HEK293 (cell line): ENCODE measurements at regions not wholly inside any gene's neighbourhood (a gene's known extent, or its start where the extent isn't known, plus 50 kb on each side); places are given as distances from the start of the nearest gene placed in this dataset.

Source experiments
- CTCF ChIA-PET: fragments of 350-600 bp; formaldehyde crosslinking; extraction: SDS; loops from one replicate; lab custom pipeline; 2021; ENCODE audit warnings: antibody characterized with exemption; lab: Yijun Ruan, JAX
- POLR2A ChIA-PET: fragments of 300-600 bp; formaldehyde crosslinking; extraction: SDS; loops from one replicate; lab custom pipeline; 2020; ENCODE audit warnings: antibody characterized with exemption, inconsistent platforms; lab: Yijun Ruan, JAX
- H3K27ac ChIP-seq: fragments of 200-500 bp; sonication (Bioruptor generic); 2 replicates; pipeline ENCODE4 v1.5.1; 2014; ENCODE audit warnings: low read depth, low read length, control low read depth, inconsistent platforms; ENCODE audit errors: extremely low read depth
- H3K36me3 ChIP-seq, 2 experiments: fragments of 200-500 bp in 1 of 2; sonication (Bioruptor generic) in 1 of 2; 1 replicate in 1 of 2; 2 replicates in 1 of 2; pipeline ENCODE4 v1.5.1; 2014 to 2017; ENCODE audit warnings: inconsistent platforms in 2 of 2, low read length in 2 of 2; ENCODE audit not compliant: control insufficient read depth in 2 of 2, insufficient read depth in 1 of 2
- H3K4me1 ChIP-seq: fragments of 200-500 bp; sonication (Bioruptor generic); 2 replicates; pipeline ENCODE4 v1.5.1; 2014; ENCODE audit warnings: mild to moderate bottlenecking, low read length, inconsistent platforms; ENCODE audit not compliant: control insufficient read depth, insufficient read depth
- H3K4me3 ChIP-seq: 2 replicates; pipeline ENCODE4 v1.5.1; 2011; ENCODE audit warnings: low read depth, mild to moderate bottlenecking, control low read depth, low read length, moderate library complexity
- H3K9me3 ChIP-seq: fragments of 200-500 bp; sonication (Bioruptor generic); 2 replicates; pipeline ENCODE4 v1.5.1; 2014; ENCODE audit warnings: low read depth, low read length, inconsistent platforms; ENCODE audit not compliant: control insufficient read depth, insufficient read depth
- IKZF3 ChIP-seq: fragments of 450-650 bp; IDR thresholded peaks from 2 replicates; pipeline ENCODE4 v1.5.0; 2018; ENCODE audit warnings: missing biosample characterization, mild to moderate bottlenecking, missing genetic modification characterization, moderate library complexity
- MYNN ChIP-seq: fragments of 450-650 bp; formaldehyde crosslinking; IDR thresholded peaks from 2 replicates; pipeline ENCODE4 v1.5.1; 2016; ENCODE audit warnings: missing biosample characterization, missing genetic modification characterization, borderline replicate concordance
- MZF1 ChIP-seq: fragments of 450-650 bp; formaldehyde crosslinking; IDR thresholded peaks from 2 replicates; pipeline ENCODE4 v1.5.1; 2017; ENCODE audit warnings: missing biosample characterization, missing genetic modification characterization, borderline replicate concordance
- SCRT2 ChIP-seq: fragments of 450-650 bp; formaldehyde crosslinking; IDR thresholded peaks from 2 replicates; pipeline ENCODE4 v1.5.1; 2016; ENCODE audit warnings: missing biosample characterization, missing genetic modification characterization
- TRIM28 ChIP-seq: IDR thresholded peaks from 2 replicates; pipeline ENCODE4 v1.6.1; 2011; ENCODE audit warnings: low read length, control low read depth, borderline replicate concordance
- YY1 ChIP-seq: fragments of 450-650 bp; formaldehyde crosslinking; IDR thresholded peaks from 2 replicates; pipeline ENCODE4 v1.5.1; 2018; ENCODE audit warnings: missing biosample characterization, missing genetic modification characterization
- ZIC2 ChIP-seq: fragments of 450-650 bp; formaldehyde crosslinking; IDR thresholded peaks from 2 replicates; pipeline ENCODE4 v1.5.1; 2016; ENCODE audit warnings: missing biosample characterization, missing genetic modification characterization
- ZNF133 ChIP-seq: fragments of 450-650 bp; formaldehyde crosslinking; IDR thresholded peaks from 2 replicates; pipeline ENCODE4 v1.5.1; 2016; ENCODE audit warnings: missing biosample characterization, missing genetic modification characterization
- ZNF175 ChIP-seq: fragments of 450-650 bp; formaldehyde crosslinking; IDR thresholded peaks from 2 replicates; pipeline ENCODE4 v1.5.1; 2016; ENCODE audit warnings: missing biosample characterization, missing genetic modification characterization
- ZNF23 ChIP-seq: fragments of 450-650 bp; formaldehyde crosslinking; IDR thresholded peaks from 2 replicates; pipeline ENCODE4 v1.5.1; 2016; ENCODE audit warnings: missing biosample characterization, missing genetic modification characterization, borderline replicate concordance
- ZNF324 ChIP-seq: fragments of 450-650 bp; formaldehyde crosslinking; IDR thresholded peaks from 2 replicates; pipeline ENCODE4 v1.5.1; 2016; ENCODE audit warnings: missing biosample characterization, missing genetic modification characterization
- ZNF335 ChIP-seq: fragments of 450-650 bp; formaldehyde crosslinking; conservative IDR thresholded peaks from 2 replicates; pipeline ENCODE4 v1.5.1; 2016; ENCODE audit warnings: missing biosample characterization, missing genetic modification characterization
- ZNF350 ChIP-seq: fragments of 450-650 bp; formaldehyde crosslinking; IDR thresholded peaks from 2 replicates; pipeline ENCODE4 v1.5.0; 2017; ENCODE audit warnings: missing biosample characterization, mild to moderate bottlenecking, missing genetic modification characterization
- ZNF354C ChIP-seq: fragments of 450-650 bp; formaldehyde crosslinking; IDR thresholded peaks from 2 replicates; pipeline ENCODE4 v1.5.1; 2016; ENCODE audit warnings: missing biosample characterization, missing genetic modification characterization, low read depth, borderline replicate concordance
- ZNF610 ChIP-seq: fragments of 450-650 bp; formaldehyde crosslinking; IDR thresholded peaks from 2 replicates; pipeline ENCODE4 v1.5.1; 2016; ENCODE audit warnings: missing biosample characterization, missing genetic modification characterization, borderline replicate concordance
- ZNF670 ChIP-seq: fragments of 450-650 bp; formaldehyde crosslinking; IDR thresholded peaks from 2 replicates; pipeline ENCODE4 v1.5.1; 2016; ENCODE audit warnings: missing biosample characterization, missing genetic modification characterization, low read depth
- ZNF76 ChIP-seq: fragments of 450-650 bp; formaldehyde crosslinking; IDR thresholded peaks from 2 replicates; pipeline ENCODE4; 2016; ENCODE audit warnings: low read depth, missing biosample characterization, missing genetic modification characterization, borderline replicate concordance
- ZNF792 ChIP-seq: fragments of 450-650 bp; formaldehyde crosslinking; IDR thresholded peaks from 2 replicates; pipeline ENCODE4 v1.5.1; 2016; ENCODE audit warnings: missing biosample characterization, missing genetic modification characterization
- ZNF830 ChIP-seq: fragments of 450-650 bp; IDR thresholded peaks from 2 replicates; pipeline ENCODE4 v1.5.0; 2018; ENCODE audit warnings: missing biosample characterization, missing genetic modification characterization, low read depth, mild to moderate bottlenecking, moderate library complexity
- ZNF837 ChIP-seq: fragments of 450-650 bp; formaldehyde crosslinking; IDR thresholded peaks from 2 replicates; pipeline ENCODE4 v1.5.1; 2016; ENCODE audit warnings: missing biosample characterization, missing genetic modification characterization
- TF ChIP-seq, protein P1 (sequence below): fragments of 450-650 bp; formaldehyde crosslinking; IDR thresholded peaks from 2 replicates; pipeline ENCODE4 v1.5.1; 2016; ENCODE audit warnings: missing biosample characterization, missing genetic modification characterization, borderline replicate concordance
- TF ChIP-seq, protein P2 (sequence below): fragments of 450-650 bp; formaldehyde crosslinking; IDR thresholded peaks from 2 replicates; pipeline ENCODE4 v1.5.1; 2017; ENCODE audit warnings: missing biosample characterization, mild to moderate bottlenecking, missing genetic modification characterization, moderate library complexity
- TF ChIP-seq, protein P3 (sequence below): fragments of 450-650 bp; formaldehyde crosslinking; IDR thresholded peaks from 2 replicates; pipeline ENCODE4 v1.5.1; 2016; ENCODE audit warnings: missing biosample characterization, missing genetic modification characterization

DNA sequence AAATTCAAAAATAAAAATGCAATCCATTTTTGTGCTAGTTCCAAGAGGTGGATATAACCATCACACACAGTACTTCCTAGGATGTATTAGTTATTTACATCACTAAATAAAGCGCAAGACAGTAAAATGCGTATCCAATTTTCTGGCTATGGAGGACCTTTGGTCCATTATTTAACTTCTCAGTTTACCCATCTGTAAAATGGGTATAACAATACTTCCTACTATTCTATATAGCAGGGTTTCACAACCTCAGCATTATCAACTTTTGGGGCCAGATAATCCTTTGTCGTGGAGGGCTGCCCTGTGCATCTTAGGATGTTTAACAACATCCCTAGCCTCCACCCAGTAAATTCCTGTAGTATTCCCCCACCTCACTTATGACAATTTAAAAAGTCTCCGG is 275.1 kb upstream of the PKDCC start:
- TF ChIP-seq ZNF133 (tag by site-specific recombination) (no peak), SCRT2 (no peak), ZNF354C (tag by site-specific recombination) (no peak), ZNF792 (tag by site-specific recombination) (no peak), ZNF350 (no peak), ZIC2 (tag by site-specific recombination) (no peak), ZNF76 (tag by site-specific recombination) (no peak), ZNF335 (tag by site-specific recombination) (no peak), ZNF830 (no peak), ZNF670 (tag by site-specific recombination) (no peak), TRIM28 (no peak), ZNF324 (tag by site-specific recombination) (no peak), YY1 (tag by site-specific recombination) (no peak)
- TF ChIP-seq, protein P1, sequence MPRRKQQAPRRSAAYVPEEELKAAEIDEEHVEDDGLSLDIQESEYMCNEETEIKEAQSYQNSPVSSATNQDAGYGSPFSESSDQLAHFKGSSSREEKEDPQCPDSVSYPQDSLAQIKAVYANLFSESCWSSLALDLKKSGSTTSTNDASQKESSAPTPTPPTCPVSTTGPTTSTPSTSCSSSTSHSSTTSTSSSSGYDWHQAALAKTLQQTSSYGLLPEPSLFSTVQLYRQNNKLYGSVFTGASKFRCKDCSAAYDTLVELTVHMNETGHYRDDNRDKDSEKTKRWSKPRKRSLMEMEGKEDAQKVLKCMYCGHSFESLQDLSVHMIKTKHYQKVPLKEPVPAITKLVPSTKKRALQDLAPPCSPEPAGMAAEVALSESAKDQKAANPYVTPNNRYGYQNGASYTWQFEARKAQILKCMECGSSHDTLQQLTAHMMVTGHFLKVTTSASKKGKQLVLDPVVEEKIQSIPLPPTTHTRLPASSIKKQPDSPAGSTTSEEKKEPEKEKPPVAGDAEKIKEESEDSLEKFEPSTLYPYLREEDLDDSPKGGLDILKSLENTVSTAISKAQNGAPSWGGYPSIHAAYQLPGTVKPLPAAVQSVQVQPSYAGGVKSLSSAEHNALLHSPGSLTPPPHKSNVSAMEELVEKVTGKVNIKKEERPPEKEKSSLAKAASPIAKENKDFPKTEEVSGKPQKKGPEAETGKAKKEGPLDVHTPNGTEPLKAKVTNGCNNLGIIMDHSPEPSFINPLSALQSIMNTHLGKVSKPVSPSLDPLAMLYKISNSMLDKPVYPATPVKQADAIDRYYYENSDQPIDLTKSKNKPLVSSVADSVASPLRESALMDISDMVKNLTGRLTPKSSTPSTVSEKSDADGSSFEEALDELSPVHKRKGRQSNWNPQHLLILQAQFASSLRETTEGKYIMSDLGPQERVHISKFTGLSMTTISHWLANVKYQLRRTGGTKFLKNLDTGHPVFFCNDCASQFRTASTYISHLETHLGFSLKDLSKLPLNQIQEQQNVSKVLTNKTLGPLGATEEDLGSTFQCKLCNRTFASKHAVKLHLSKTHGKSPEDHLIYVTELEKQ = no peak
- TF ChIP-seq, all 188 proteins: peak for 0
- Histone ChIP-seq H3K4me1 (no peaks in the 10 kb centered on the region), H3K27ac (no peak overlapping the region), H3K36me3 (no peaks in the 10 kb centered on the region), H3K9me3 (no peaks in the 10 kb centered on the region), H3K4me3 (no peak overlapping the region)
- POLR2A ChIA-PET = no interaction called here
- CTCF ChIA-PET = no interaction called here

DNA sequence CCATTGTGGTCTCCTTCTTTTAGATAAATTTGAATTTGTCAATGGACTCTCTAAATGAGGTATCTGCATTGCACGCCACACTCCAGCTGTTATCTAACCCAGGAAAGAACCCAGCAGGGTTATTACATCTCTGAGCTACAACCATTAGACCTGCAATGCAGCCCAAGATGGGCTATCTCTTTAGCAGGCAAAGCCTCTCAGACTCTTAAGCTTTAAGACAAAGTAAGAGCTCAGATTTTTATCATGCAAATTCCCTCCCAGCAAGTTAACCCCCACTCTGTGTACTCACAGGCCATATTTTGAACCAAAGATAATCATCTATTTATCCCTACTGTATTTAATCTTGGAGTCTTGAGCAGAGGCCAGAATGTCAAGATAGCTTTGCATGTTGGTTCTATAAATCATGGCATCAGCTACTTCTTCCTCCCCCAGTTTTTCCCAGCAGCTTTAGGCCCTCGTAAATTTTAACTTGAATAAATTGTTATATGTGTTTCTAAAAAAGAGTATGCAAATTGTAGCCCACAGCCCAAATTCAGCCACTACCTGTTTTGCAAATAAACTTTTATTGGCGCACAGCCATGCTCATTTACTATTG is 273.7 kb upstream of the PKDCC start:
- TF ChIP-seq, protein P2, sequence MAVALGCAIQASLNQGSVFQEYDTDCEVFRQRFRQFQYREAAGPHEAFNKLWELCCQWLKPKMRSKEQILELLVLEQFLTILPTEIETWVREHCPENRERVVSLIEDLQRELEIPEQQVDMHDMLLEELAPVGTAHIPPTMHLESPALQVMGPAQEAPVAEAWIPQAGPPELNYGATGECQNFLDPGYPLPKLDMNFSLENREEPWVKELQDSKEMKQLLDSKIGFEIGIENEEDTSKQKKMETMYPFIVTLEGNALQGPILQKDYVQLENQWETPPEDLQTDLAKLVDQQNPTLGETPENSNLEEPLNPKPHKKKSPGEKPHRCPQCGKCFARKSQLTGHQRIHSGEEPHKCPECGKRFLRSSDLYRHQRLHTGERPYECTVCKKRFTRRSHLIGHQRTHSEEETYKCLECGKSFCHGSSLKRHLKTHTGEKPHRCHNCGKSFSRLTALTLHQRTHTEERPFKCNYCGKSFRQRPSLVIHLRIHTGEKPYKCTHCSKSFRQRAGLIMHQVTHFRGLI (tag by site-specific recombination) = no peak
- no peak for TF ChIP-seq ZNF23
- no peak for TF ChIP-seq IKZF3
- TF ChIP-seq, protein P3, sequence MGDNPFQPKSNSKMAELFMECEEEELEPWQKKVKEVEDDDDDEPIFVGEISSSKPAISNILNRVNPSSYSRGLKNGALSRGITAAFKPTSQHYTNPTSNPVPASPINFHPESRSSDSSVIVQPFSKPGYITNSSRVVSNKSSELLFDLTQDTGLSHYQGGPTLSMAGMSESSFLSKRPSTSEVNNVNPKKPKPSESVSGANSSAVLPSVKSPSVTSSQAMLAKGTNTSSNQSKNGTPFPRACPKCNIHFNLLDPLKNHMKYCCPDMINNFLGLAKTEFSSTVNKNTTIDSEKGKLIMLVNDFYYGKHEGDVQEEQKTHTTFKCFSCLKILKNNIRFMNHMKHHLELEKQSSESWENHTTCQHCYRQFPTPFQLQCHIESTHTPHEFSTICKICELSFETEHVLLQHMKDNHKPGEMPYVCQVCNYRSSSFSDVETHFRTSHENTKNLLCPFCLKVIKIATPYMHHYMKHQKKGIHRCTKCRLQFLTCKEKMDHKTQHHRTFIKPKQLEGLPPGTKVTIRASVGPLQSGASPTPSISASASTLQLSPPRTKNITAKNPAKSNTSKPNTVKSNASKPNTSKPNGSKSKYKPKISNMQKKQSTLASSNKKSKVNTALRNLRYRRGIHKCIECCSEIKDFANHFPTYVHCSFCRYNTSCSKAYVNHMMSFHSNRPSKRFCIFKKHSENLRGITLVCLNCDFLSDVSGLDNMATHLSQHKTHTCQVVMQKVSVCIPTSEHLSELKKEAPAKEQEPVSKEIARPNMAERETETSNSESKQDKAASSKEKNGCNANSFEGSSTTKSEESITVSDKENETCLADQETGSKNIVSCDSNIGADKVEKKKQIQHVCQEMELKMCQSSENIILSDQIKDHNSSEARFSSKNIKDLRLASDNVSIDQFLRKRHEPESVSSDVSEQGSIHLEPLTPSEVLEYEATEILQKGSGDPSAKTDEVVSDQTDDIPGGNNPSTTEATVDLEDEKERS (tag by site-specific recombination) = no peak
- no peak for TF ChIP-seq TRIM28
- TF ChIP-seq ZIC2 (tag by site-specific recombination) = no peak
- TF ChIP-seq ZNF76 (tag by site-specific recombination) = no peak
- TF ChIP-seq ZNF175 (tag by site-specific recombination) = no peak
- TF ChIP-seq MYNN (tag by site-specific recombination) = no peak
- TF ChIP-seq MZF1 = no peak
- no peak for TF ChIP-seq ZNF837 (tag by site-specific recombination)
- no peak for TF ChIP-seq ZNF610 (tag by site-specific recombination)
- H3K27ac ChIP-seq = no peak overlapping the region
- POLR2A ChIA-PET = no interaction called here
- CTCF ChIA-PET = interaction anchor here (0.9 kb wide), 2 partner anchors 9 to 360 kb away, joined by 3 to 4 read pairs; no protein-coding TSS in a partner anchor
- H3K4me1 ChIP-seq = no peaks in the 10 kb centered on the region
- H3K9me3 ChIP-seq = no peaks in the 10 kb centered on the region
- no peaks in the 10 kb centered on the region for H3K36me3 ChIP-seq
- no peak overlapping the region for H3K4me3 ChIP-seq
